NCI-H446 (cell line): ENCODE measurements at regions not wholly inside any gene's neighbourhood (a gene's known extent, or its start where the extent isn't known, plus 50 kb on each side); places are given as distances from the start of the nearest gene placed in this dataset.
"Not testable (repeated sequence)": the region's sequence is repeated elsewhere in the genome, so short reads cannot be mapped to it uniquely, and the experiment has no call there.

Source experiments
- DNase-seq, 2 experiments: peaks; one replicate each; lab custom pipeline; 2025; lab: John Stamatoyannopoulos, UW

- no peak for DNase-seq
Measured at GRCh38 chr1:233790121-233790520, 114.4 kb upstream of the SLC35F3 start.

- peak; percentile 56 to 85 for DNase-seq
Measured at GRCh38 chr1:233790662-233791371, 113.7 kb upstream of the SLC35F3 start.

GRCh38 chr1:233791372-233791703 is 113.1 kb upstream of the SLC35F3 start:
- no peak for DNase-seq

GRCh38 chr1:233791721-233792120 is 112.8 kb upstream of the SLC35F3 start:
- peak in 1 of 2 experiments; percentile 18 for DNase-seq

- no peak for DNase-seq
Measured at GRCh38 chr1:233794863-233795262, 109.6 kb upstream of the SLC35F3 start.

GRCh38 chr1:233796146-233796783 is 108.2 kb upstream of the SLC35F3 start:
- no peak for DNase-seq

GRCh38 chr1:233802611-233803010 is 101.9 kb upstream of the SLC35F3 start:
- DNase-seq, result no peak

- DNase-seq, result no peak
Measured at GRCh38 chr1:233805786-233806185, 98.7 kb upstream of the SLC35F3 start.

- DNase-seq, result no peak
Measured at GRCh38 chr1:233815357-233815756, 89.1 kb upstream of the SLC35F3 start.

GRCh38 chr1:233815865-233816264 is 88.6 kb upstream of the SLC35F3 start:
- DNase-seq, result no peak

- no peak for DNase-seq
Measured at GRCh38 chr1:233816348-233816747, 88.1 kb upstream of the SLC35F3 start.

- DNase-seq, result no peak
Measured at GRCh38 chr1:233819042-233819441, 85.4 kb upstream of the SLC35F3 start.

- not testable (repeated sequence) for DNase-seq
Measured at GRCh38 chr1:233824179-233824578, 80.3 kb upstream of the SLC35F3 start.

- not testable (repeated sequence) for DNase-seq
Measured at GRCh38 chr1:233827937-233828336, 76.5 kb upstream of the SLC35F3 start.

- DNase-seq, result no peak
Measured at GRCh38 chr1:233828480-233828879, 76.0 kb upstream of the SLC35F3 start.

- DNase-seq, result no peak
Measured at GRCh38 chr1:233834609-233835008, 69.9 kb upstream of the SLC35F3 start.

- not testable (repeated sequence) for DNase-seq
Measured at GRCh38 chr1:233838207-233838606, 66.3 kb upstream of the SLC35F3 start.

- peak; percentile 76 to 90 for DNase-seq
Measured at GRCh38 chr1:233843525-233844204, 60.8 kb upstream of the SLC35F3 start.

- no peak for DNase-seq
Measured at GRCh38 chr1:233844275-233844674, 60.2 kb upstream of the SLC35F3 start.

- no peak for DNase-seq
Measured at GRCh38 chr1:233844692-233845091, 59.8 kb upstream of the SLC35F3 start.
